ENCODE measurements at regions not wholly inside any gene's neighbourhood (a gene's known extent, or its start where the extent isn't known, plus 50 kb on each side); places are given as distances from the start of the nearest gene placed in this dataset.

- TF ChIP-seq GABPA (IDR thresholded peaks at IDR 0.05 in 1 of 2, conservative IDR thresholded peaks at IDR 0.05 in 1 of 2): no peak
These were observed 115.1 kb upstream of the CD180 start (continued) for GRCh38 chr5:67311701-67312100.

- Histone ChIP-seq H3K27ac (ENCODE audit: low read depth in 1 of 2, low read length in 2 of 2) (no peak overlapping the region), H3K4me1 (ENCODE audit: control insufficient read depth in 4 of 4, insufficient read depth in 4 of 4, low read length in 3 of 4) (no peaks in the 10 kb centered on the region), H3K36me3 (ENCODE audit: control insufficient read depth in 4 of 4, insufficient read depth in 3 of 4, low read depth in 1 of 4, low read length in 3 of 4) (no peaks in the 10 kb centered on the region), H3K9me3 (ENCODE audit: control insufficient read depth in 4 of 4, low read length in 3 of 4) (no peaks in the 10 kb centered on the region), H3K27me3 (ENCODE audit: control insufficient read depth in 4 of 4, insufficient read depth in 4 of 4, low read length in 3 of 4) (no peaks in the 10 kb centered on the region), H3K4me3 (ENCODE audit: low read depth in 1 of 3, low read length in 3 of 3) (no peak overlapping the region), H3K9ac (ENCODE audit: low read depth in 1 of 2, low read length in 2 of 2) (no peak overlapping the region)
- no peak for DNase-seq (ENCODE audit: low spot score)
- TF ChIP-seq FOXA2 (IDR thresholded peaks at IDR 0.05) (no peak), SP1 (IDR thresholded peaks at IDR 0.05) (no peak), RAD21 (IDR thresholded peaks at IDR 0.05) (no peak), CTCF (IDR thresholded peaks at IDR 0.05; ENCODE audit: low read depth, low read length, missing input control) (no peak), NR2F2 (IDR thresholded peaks at IDR 0.05) (no peak)
- TF ChIP-seq, protein P1, sequence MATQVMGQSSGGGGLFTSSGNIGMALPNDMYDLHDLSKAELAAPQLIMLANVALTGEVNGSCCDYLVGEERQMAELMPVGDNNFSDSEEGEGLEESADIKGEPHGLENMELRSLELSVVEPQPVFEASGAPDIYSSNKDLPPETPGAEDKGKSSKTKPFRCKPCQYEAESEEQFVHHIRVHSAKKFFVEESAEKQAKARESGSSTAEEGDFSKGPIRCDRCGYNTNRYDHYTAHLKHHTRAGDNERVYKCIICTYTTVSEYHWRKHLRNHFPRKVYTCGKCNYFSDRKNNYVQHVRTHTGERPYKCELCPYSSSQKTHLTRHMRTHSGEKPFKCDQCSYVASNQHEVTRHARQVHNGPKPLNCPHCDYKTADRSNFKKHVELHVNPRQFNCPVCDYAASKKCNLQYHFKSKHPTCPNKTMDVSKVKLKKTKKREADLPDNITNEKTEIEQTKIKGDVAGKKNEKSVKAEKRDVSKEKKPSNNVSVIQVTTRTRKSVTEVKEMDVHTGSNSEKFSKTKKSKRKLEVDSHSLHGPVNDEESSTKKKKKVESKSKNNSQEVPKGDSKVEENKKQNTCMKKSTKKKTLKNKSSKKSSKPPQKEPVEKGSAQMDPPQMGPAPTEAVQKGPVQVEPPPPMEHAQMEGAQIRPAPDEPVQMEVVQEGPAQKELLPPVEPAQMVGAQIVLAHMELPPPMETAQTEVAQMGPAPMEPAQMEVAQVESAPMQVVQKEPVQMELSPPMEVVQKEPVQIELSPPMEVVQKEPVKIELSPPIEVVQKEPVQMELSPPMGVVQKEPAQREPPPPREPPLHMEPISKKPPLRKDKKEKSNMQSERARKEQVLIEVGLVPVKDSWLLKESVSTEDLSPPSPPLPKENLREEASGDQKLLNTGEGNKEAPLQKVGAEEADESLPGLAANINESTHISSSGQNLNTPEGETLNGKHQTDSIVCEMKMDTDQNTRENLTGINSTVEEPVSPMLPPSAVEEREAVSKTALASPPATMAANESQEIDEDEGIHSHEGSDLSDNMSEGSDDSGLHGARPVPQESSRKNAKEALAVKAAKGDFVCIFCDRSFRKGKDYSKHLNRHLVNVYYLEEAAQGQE (IDR thresholded peaks at IDR 0.05): no peak
- WGBS: 79% methylated on average over 2 of the region's 2 CpGs
These were observed 114.6 kb upstream of the CD180 start for GRCh38 chr5:67311208-67311607.

- DNase-seq (ENCODE audit: low spot score): no peak
- WGBS: 88% methylated on average over 2 of the region's 2 CpGs
- Histone ChIP-seq H3K4me3 (ENCODE audit: low read depth in 1 of 3, low read length in 3 of 3) (no peak overlapping the region), H3K27ac (ENCODE audit: low read depth in 1 of 2, low read length in 2 of 2) (no peak overlapping the region), H3K9me3 (ENCODE audit: control insufficient read depth in 4 of 4, low read length in 3 of 4) (no peaks in the 10 kb centered on the region), H3K36me3 (ENCODE audit: control insufficient read depth in 4 of 4, insufficient read depth in 3 of 4, low read depth in 1 of 4, low read length in 3 of 4) (no peaks in the 10 kb centered on the region), H3K27me3 (ENCODE audit: control insufficient read depth in 4 of 4, insufficient read depth in 4 of 4, low read length in 3 of 4) (no peaks in the 10 kb centered on the region), H3K4me1 (ENCODE audit: control insufficient read depth in 4 of 4, insufficient read depth in 4 of 4, low read length in 3 of 4) (no peaks in the 10 kb centered on the region), H3K9ac (ENCODE audit: low read depth in 1 of 2, low read length in 2 of 2) (no peak overlapping the region)
- TF ChIP-seq FOXA1 (IDR thresholded peaks at IDR 0.05): no peak
- no peak for TF ChIP-seq FOXA2 (IDR thresholded peaks at IDR 0.05)
- TF ChIP-seq YY1 (IDR thresholded peaks at IDR 0.05): no peak
- no peak for TF ChIP-seq ZBTB33 (IDR thresholded peaks at IDR 0.05)
- TF ChIP-seq TAF1 (conservative IDR thresholded peaks at IDR 0.05): no peak
- TF ChIP-seq JUND (IDR thresholded peaks at IDR 0.05): no peak
These were observed 114.1 kb upstream of the CD180 start for GRCh38 chr5:67310740-67311139.

Measured in liver (tissue), 8 donors.